T-cell (primary cell): ENCODE measurements at regions not wholly inside any gene's neighbourhood (a gene's known extent, or its start where the extent isn't known, plus 50 kb on each side); places are given as distances from the start of the nearest gene placed in this dataset.

Experiments
- ATAC-seq, 4 experiments: fragments of 200-7000 bp in 3 of 4; fragments of 150-1000 bp in 1 of 4; cut with Tn5 transposase; replicated peaks in 1 of 4; 1 replicate in 3 of 4; 2 replicates in 1 of 4; pipeline ENCODE4 v1.10.0; 2021; ENCODE audit warnings: moderate library complexity in 3 of 4, mild to moderate bottlenecking in 2 of 4, moderate number of reproducible peaks in 1 of 4
- CTCF ChIA-PET, 2 donors: fragments of 300-600 bp; sonication (Branson Sonifier 250); formaldehyde crosslinking; loops; one replicate each; lab custom pipeline; 2022; ENCODE audit warnings: antibody characterized with exemption in 2 of 2; lab: Charles Lee
- POLR2A ChIA-PET, 2 donors: fragments of 300-600 bp; sonication (Branson Sonifier 250); formaldehyde crosslinking; loops; one replicate each; lab custom pipeline; 2022; ENCODE audit warnings: antibody characterized with exemption in 2 of 2; lab: Charles Lee
- DNase-seq, 35 experiments: peaks; one replicate each; pipeline versions ENCODE4 v3.0.0 to v3.0.0-alpha.2; 2013 to 2023
- H3K27ac ChIP-seq: one replicate; pipeline ENCODE4 v1.5.1; 2013; ENCODE audit warnings: low read length
- H3K27me3 ChIP-seq, 2 experiments: replicated peaks in 1 of 2; 1 replicate in 1 of 2; 2 replicates in 1 of 2; pipeline versions ENCODE4 v1.6.1 to v1.7.0; 2013; ENCODE audit warnings: low read length in 1 of 2, mixed read lengths in 1 of 2; ENCODE audit not compliant: control insufficient read depth in 2 of 2, insufficient read depth in 2 of 2; ENCODE audit errors: extremely low read depth in 1 of 2
- H3K36me3 ChIP-seq, 2 donors: 1 replicate in 1 of 2; 2 replicates in 1 of 2; pipeline versions ENCODE4 v1.6.1 to v1.7.0; 2013; ENCODE audit warnings: low read length in 1 of 2; ENCODE audit not compliant: control insufficient read depth in 2 of 2, insufficient read depth in 1 of 2; ENCODE audit errors: extremely low read depth in 1 of 2
- H3K4me1 ChIP-seq, 2 experiments: 1 replicate in 1 of 2; 2 replicates in 1 of 2; pipeline versions ENCODE4 v1.6.1 to v1.7.0; 2013; ENCODE audit warnings: low read length in 2 of 2, mixed read lengths in 1 of 2; ENCODE audit not compliant: insufficient read depth in 2 of 2, control insufficient read depth in 1 of 2; ENCODE audit errors: extremely low read depth in 1 of 2
- H3K4me3 ChIP-seq, 2 donors: 1 replicate in 1 of 2; 2 replicates in 1 of 2; pipeline versions ENCODE4 v1.5.1 to v1.7.0; 2013; ENCODE audit warnings: mild to moderate bottlenecking in 2 of 2, low read length in 1 of 2, moderate library complexity in 1 of 2; ENCODE audit not compliant: control insufficient read depth in 1 of 2; ENCODE audit errors: extremely low read depth in 1 of 2
- H3K9me3 ChIP-seq: 2 replicates; pipeline ENCODE4 v1.7.0; 2013
- H3K27ac Mint-ChIP-seq, 2 donors: one replicate each; pipeline ENCODE4 v1.8.0; 2020 to 2021; ENCODE audit warnings: mild to moderate bottlenecking in 2 of 2, mixed read lengths in 2 of 2
- H3K27me3 Mint-ChIP-seq, 2 donors: one replicate each; pipeline ENCODE4 v1.8.0; 2021 to 2022; ENCODE audit warnings: mixed read lengths in 2 of 2
- H3K36me3 Mint-ChIP-seq: one replicate; pipeline ENCODE4 v1.8.0; 2021; ENCODE audit warnings: mixed read lengths
- H3K4me1 Mint-ChIP-seq, 3 donors: one replicate each; pipeline ENCODE4 v1.8.0; 2020 to 2022; ENCODE audit warnings: mixed read lengths in 3 of 3, mild to moderate bottlenecking in 1 of 3
- H3K4me3 Mint-ChIP-seq, 3 donors: one replicate each; pipeline ENCODE4 v1.8.0; 2020 to 2022; ENCODE audit warnings: mild to moderate bottlenecking in 3 of 3, mixed read lengths in 3 of 3, moderate library complexity in 3 of 3
- H3K9me3 Mint-ChIP-seq, 3 donors: one replicate each; pipeline ENCODE4 v1.8.0; 2020 to 2022; ENCODE audit warnings: mixed read lengths in 3 of 3
- WGBS: methylation state at CpG from one replicate; pipeline ENCODE4 v1.1.5; 2013; ENCODE audit warnings: missing lambda C conversion rate; ENCODE audit not compliant: insufficient coverage; 5-methylcytosine and 5-hydroxymethylcytosine counted together

GRCh38 chr13:86792153-86792651 is 879.0 kb upstream of the SLITRK5 start:
- ChIA-PET POLR2A (no interaction called here), CTCF (no interaction called here)
- H3K27me3 Mint-ChIP-seq, result no peaks in the 10 kb centered on the region
- no peak for ATAC-seq
- no peaks in the 10 kb centered on the region for H3K4me1 Mint-ChIP-seq
- WGBS, result 94% methylated on average over 39 of the region's 49 CpGs
- Histone ChIP-seq H3K36me3 (no peaks in the 10 kb centered on the region), H3K9me3 (no peaks in the 10 kb centered on the region), H3K27ac (no peak overlapping the region), H3K4me1 (no peaks in the 10 kb centered on the region), H3K4me3 (no peak overlapping the region), H3K27me3 (no peaks in the 10 kb centered on the region)
- no peaks in the 10 kb centered on the region for H3K36me3 Mint-ChIP-seq
- no peak for DNase-seq
- H3K27ac Mint-ChIP-seq, result no peak overlapping the region
- H3K9me3 Mint-ChIP-seq, result peaks cover 2 to 26% (median 16%) of the 10 kb centered on the region in 3 donors
- H3K4me3 Mint-ChIP-seq, result no peak overlapping the region

DNA sequence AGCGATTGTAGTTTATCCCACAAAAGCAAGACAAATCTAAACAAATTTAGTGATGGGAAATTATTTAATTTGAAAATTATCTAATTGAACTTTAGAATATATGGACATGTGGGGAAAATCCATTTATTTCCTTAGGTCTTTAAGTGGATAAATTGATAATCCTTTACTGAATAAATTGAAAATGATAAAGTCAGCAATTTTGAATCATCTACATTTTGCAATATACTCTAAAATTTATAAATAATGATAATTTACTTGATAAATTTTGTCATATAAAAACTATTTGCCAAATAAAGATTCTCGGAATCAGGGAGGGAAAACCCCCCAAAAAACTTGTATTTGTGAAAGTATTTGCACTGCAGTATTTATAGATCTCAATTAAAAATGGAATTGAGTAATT is 875.3 kb upstream of the SLITRK5 start:
- no peak for DNase-seq
- no peaks in the 10 kb centered on the region for H3K36me3 Mint-ChIP-seq
- no peak overlapping the region for H3K27ac ChIP-seq
- ChIA-PET POLR2A (no interaction called here), CTCF (no interaction called here)
- H3K4me3 ChIP-seq, result no peak overlapping the region
- H3K36me3 ChIP-seq, result no peaks in the 10 kb centered on the region
- no peak overlapping the region for H3K27ac Mint-ChIP-seq
- no peaks in the 10 kb centered on the region for H3K4me1 Mint-ChIP-seq
- H3K4me3 Mint-ChIP-seq, result no peak overlapping the region
- no CpG with 5 or more reads among the region's 2 CpGs for WGBS
- no peaks in the 10 kb centered on the region for H3K4me1 ChIP-seq
- no peak for ATAC-seq
- H3K9me3 Mint-ChIP-seq, result peaks cover 0 to 15% (median 10%) of the 10 kb centered on the region in 3 donors
- H3K27me3 Mint-ChIP-seq, result no peaks in the 10 kb centered on the region
- no peaks in the 10 kb centered on the region for H3K9me3 ChIP-seq
- H3K27me3 ChIP-seq, result no peaks in the 10 kb centered on the region

DNA sequence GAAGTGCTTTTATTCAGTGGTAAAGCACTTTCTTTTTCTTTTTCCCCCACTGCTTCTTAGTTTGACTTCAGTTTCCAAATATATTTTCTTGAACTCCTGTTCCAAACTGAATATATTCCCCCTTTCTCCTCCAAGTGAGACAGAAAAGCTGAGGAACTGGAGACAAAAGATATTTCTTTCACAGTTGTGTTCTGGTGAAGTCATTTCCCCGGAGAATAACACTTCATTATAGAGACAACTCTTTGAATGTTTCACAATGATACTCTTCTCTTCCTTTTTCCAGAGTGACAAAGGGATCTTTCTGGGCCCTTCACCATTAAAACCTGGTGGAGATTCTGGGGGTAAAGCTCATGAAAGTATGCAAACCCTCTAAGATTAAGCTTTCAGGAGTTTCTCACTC is 860.8 kb upstream of the SLITRK5 start:
- Mint-ChIP-seq H3K9me3 (peaks cover 3 to 16% (median 13%) of the 10 kb centered on the region in 3 donors), H3K4me1 (no peaks in the 10 kb centered on the region), H3K4me3 (no peak overlapping the region), H3K27me3 (no peaks in the 10 kb centered on the region), H3K27ac (no peak overlapping the region), H3K36me3 (no peaks in the 10 kb centered on the region)
- ChIA-PET CTCF (no interaction called here), POLR2A (no interaction called here)
- no peak for DNase-seq
- ATAC-seq, result no peak
- no peaks in the 10 kb centered on the region for H3K4me1 ChIP-seq
- no peaks in the 10 kb centered on the region for H3K36me3 ChIP-seq
- H3K27me3 ChIP-seq, result no peaks in the 10 kb centered on the region
- H3K9me3 ChIP-seq, result no peaks in the 10 kb centered on the region
- no peak overlapping the region for H3K27ac ChIP-seq
- no CpG with 5 or more reads among the region's 1 CpG for WGBS
- no peak overlapping the region for H3K4me3 ChIP-seq

- Histone ChIP-seq H3K4me1 (no peaks in the 10 kb centered on the region), H3K4me3 (no peak overlapping the region), H3K9me3 (no peaks in the 10 kb centered on the region), H3K27me3 (no peaks in the 10 kb centered on the region), H3K36me3 (no peaks in the 10 kb centered on the region), H3K27ac (no peak overlapping the region)
- Mint-ChIP-seq H3K4me1 (no peaks in the 10 kb centered on the region), H3K27ac (no peak overlapping the region), H3K36me3 (no peaks in the 10 kb centered on the region), H3K4me3 (no peak overlapping the region), H3K27me3 (no peaks in the 10 kb centered on the region), H3K9me3 (peaks cover 3 to 9% (median 5%) of the 10 kb centered on the region in 3 donors)
- DNase-seq (no peak), ATAC-seq (no peak)
- WGBS, result 33% methylated on average over 1 of the region's 1 CpG
- POLR2A ChIA-PET, result no interaction called here
- CTCF ChIA-PET, result no interaction called here
Measured at GRCh38 chr13:86813198-86813597, 858.0 kb upstream of the SLITRK5 start.

- Histone ChIP-seq H3K27ac (no peak overlapping the region), H3K36me3 (no peaks in the 10 kb centered on the region), H3K4me1 (no peaks in the 10 kb centered on the region), H3K9me3 (no peaks in the 10 kb centered on the region), H3K4me3 (no peak overlapping the region), H3K27me3 (no peaks in the 10 kb centered on the region)
- ChIA-PET CTCF (no interaction called here), POLR2A (no interaction called here)
- Mint-ChIP-seq H3K4me1 (no peaks in the 10 kb centered on the region), H3K27me3 (no peaks in the 10 kb centered on the region), H3K36me3 (no peaks in the 10 kb centered on the region), H3K27ac (no peak overlapping the region), H3K4me3 (no peak overlapping the region), H3K9me3 (peaks cover 0 to 37% (median 10%) of the 10 kb centered on the region in 3 donors)
- no CpG with 5 or more reads among the region's 1 CpG for WGBS
- no peak for DNase-seq
- no peak for ATAC-seq
Measured at GRCh38 chr13:86825410-86825809, 845.8 kb upstream of the SLITRK5 start.

DNA sequence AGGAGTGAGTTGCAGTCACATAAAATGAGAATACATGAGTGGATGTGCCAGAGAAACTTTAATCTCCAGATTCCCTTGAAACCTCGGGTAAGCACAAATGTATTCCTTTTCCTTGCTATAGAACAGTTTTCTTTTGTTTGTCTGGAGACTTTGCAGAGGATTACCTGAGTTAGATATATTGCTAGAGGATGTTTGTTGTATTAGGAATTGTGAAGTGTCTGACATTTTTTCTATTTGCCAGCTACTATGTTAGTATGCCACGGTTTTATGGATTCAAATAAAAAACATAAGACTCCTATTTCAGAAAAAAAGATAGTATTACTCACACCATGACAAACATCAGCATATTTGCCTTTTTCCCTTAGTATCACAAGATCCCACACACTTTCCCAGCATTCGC is 844.9 kb upstream of the SLITRK5 start:
- Mint-ChIP-seq H3K4me1 (no peaks in the 10 kb centered on the region), H3K27me3 (no peaks in the 10 kb centered on the region), H3K4me3 (no peak overlapping the region), H3K9me3 (peaks cover 0 to 36% (median 10%) of the 10 kb centered on the region in 3 donors), H3K27ac (no peak overlapping the region), H3K36me3 (no peaks in the 10 kb centered on the region)
- Histone ChIP-seq H3K9me3 (no peaks in the 10 kb centered on the region), H3K36me3 (no peaks in the 10 kb centered on the region), H3K4me3 (no peak overlapping the region), H3K27me3 (no peaks in the 10 kb centered on the region), H3K4me1 (no peaks in the 10 kb centered on the region), H3K27ac (no peak overlapping the region)
- ATAC-seq (no peak), DNase-seq (no peak)
- POLR2A ChIA-PET, result no interaction called here
- WGBS, result no CpG with 5 or more reads among the region's 3 CpGs
- CTCF ChIA-PET, result no interaction called here

- H3K27me3 Mint-ChIP-seq, result no peaks in the 10 kb centered on the region
- ChIA-PET POLR2A (no interaction called here), CTCF (interaction anchor here in 1 of 2 donors (0.6 kb wide), 1 partner anchor 93 kb away, joined by 3 read pairs; no protein-coding TSS in a partner anchor)
- H3K27ac Mint-ChIP-seq, result no peak overlapping the region
- 92% methylated on average over 2 of the region's 4 CpGs for WGBS
- H3K9me3 Mint-ChIP-seq, result peaks cover 2 to 22% (median 14%) of the 10 kb centered on the region in 3 donors
- H3K9me3 ChIP-seq, result no peaks in the 10 kb centered on the region
- H3K27me3 ChIP-seq, result no peaks in the 10 kb centered on the region
- H3K4me1 ChIP-seq, result no peaks in the 10 kb centered on the region
- H3K4me1 Mint-ChIP-seq, result no peaks in the 10 kb centered on the region
- H3K36me3 Mint-ChIP-seq, result no peaks in the 10 kb centered on the region
- H3K27ac ChIP-seq, result no peak overlapping the region
- no peak overlapping the region for H3K4me3 Mint-ChIP-seq
- H3K36me3 ChIP-seq, result no peaks in the 10 kb centered on the region
- DNase-seq (no peak), ATAC-seq (no peak)
- H3K4me3 ChIP-seq, result no peak overlapping the region
Measured at GRCh38 chr13:86830046-86830445, 841.1 kb upstream of the SLITRK5 start.
